A549 (cell line): ENCODE measurements at regions not wholly inside any gene's neighbourhood (a gene's known extent, or its start where the extent isn't known, plus 50 kb on each side); places are given as distances from the start of the nearest gene placed in this dataset.

Experiments used
- MAZ ChIP-seq: fragments of 150-350 bp; IDR thresholded peaks from 2 replicates; pipeline ENCODE4 v1.6.1; 2014; ENCODE audit warnings: antibody characterized with exemption, low read depth, low read length, borderline replicate concordance
- POLR2A ChIP-seq: IDR thresholded peaks from 2 replicates; pipeline ENCODE4 v1.6.1; 2012; ENCODE audit warnings: mild to moderate bottlenecking, low read length
- RAD21 ChIP-seq, 2 experiments: fragments of >200 bp in 1 of 2; sonication (Bioruptor Twin) in 1 of 2; formaldehyde crosslinking in 1 of 2; IDR thresholded peaks in 1 of 2; conservative IDR thresholded peaks in 1 of 2; 2 replicates in 1 of 2; 3 replicates in 1 of 2; pipeline ENCODE4 v1.6.1; 2012 to 2018; ENCODE audit warnings: inconsistent platforms in 1 of 2
- ZFP36 ChIP-seq: fragments of 450-650 bp; IDR thresholded peaks from 2 replicates; pipeline ENCODE4 v1.6.1; 2014; ENCODE audit warnings: borderline replicate concordance; ENCODE audit not compliant: partially characterized antibody
- TF ChIP-seq, protein P1 (sequence below): IDR thresholded peaks from 2 replicates; pipeline ENCODE4 v1.6.1; 2012
- TF ChIP-seq, protein P2 (sequence below): fragments of >200 bp; sonication (Bioruptor Twin); formaldehyde crosslinking; IDR thresholded peaks from 3 replicates; pipeline ENCODE4 v1.5.1; 2016

DNA sequence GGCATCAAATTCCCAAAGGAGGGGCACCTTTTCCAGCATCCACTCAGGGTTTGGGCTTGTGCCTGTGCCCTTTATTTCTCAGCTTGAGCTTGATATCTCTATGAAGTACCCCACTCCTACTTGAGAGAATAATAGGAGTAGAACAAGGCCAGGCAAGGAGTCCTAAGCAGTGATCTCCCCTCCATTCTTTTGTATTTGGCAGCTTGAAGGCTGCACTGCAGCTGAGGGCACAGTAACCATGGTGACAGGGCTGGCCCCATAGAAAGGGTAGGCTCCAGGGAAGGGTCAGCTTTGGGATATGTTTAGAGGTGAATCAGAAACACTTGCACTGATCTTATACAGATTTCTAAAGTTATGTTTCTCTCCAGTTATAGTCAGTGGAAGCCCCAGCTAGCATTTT lies 145.4 kb upstream of the SLC24A5 start:
- TF ChIP-seq, protein P1, sequence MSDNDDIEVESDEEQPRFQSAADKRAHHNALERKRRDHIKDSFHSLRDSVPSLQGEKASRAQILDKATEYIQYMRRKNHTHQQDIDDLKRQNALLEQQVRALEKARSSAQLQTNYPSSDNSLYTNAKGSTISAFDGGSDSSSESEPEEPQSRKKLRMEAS, result no peak
- TF ChIP-seq, protein P2, sequence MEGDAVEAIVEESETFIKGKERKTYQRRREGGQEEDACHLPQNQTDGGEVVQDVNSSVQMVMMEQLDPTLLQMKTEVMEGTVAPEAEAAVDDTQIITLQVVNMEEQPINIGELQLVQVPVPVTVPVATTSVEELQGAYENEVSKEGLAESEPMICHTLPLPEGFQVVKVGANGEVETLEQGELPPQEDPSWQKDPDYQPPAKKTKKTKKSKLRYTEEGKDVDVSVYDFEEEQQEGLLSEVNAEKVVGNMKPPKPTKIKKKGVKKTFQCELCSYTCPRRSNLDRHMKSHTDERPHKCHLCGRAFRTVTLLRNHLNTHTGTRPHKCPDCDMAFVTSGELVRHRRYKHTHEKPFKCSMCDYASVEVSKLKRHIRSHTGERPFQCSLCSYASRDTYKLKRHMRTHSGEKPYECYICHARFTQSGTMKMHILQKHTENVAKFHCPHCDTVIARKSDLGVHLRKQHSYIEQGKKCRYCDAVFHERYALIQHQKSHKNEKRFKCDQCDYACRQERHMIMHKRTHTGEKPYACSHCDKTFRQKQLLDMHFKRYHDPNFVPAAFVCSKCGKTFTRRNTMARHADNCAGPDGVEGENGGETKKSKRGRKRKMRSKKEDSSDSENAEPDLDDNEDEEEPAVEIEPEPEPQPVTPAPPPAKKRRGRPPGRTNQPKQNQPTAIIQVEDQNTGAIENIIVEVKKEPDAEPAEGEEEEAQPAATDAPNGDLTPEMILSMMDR, result no peak
- TF ChIP-seq ZFP36, result no peak
- no peak for TF ChIP-seq POLR2A
- no peak for TF ChIP-seq RAD21 (conservative IDR thresholded peaks at IDR 0.05 in 1 of 2, IDR thresholded peaks at IDR 0.05 in 1 of 2)
- TF ChIP-seq MAZ, result no peak
